PC-9 (cell line): ENCODE measurements at regions not wholly inside any gene's neighbourhood (a gene's known extent, or its start where the extent isn't known, plus 50 kb on each side); places are given as distances from the start of the nearest gene placed in this dataset.

Experiments
- BruUV-seq: library from RNA; stranded (reverse); fragments of 400-500 nt; replicated peaks from 2 replicates; lab custom pipeline; 2021; lab: Mats Ljungman, UMichigan
- CTCF ChIA-PET: fragments of 300-600 bp; sonication (Branson Sonifier 250); formaldehyde crosslinking; loops from one replicate; lab custom pipeline; 2022; ENCODE audit warnings: antibody characterized with exemption; lab: Charles Lee
- POLR2A ChIA-PET: fragments of 300-600 bp; sonication (Branson Sonifier 250); formaldehyde crosslinking; loops from one replicate; lab custom pipeline; 2022; ENCODE audit warnings: antibody characterized with exemption; ENCODE audit not compliant: unreplicated experiment; lab: Charles Lee
- DNase-seq, 2 experiments: peaks; one replicate each; pipeline versions ENCODE4 v3.0.0 to v3.0.0-alpha.2; 2015 to 2022; ENCODE audit warnings: mixed read lengths in 1 of 2
- H2AFZ ChIP-seq: fragments of 200-600 bp; sonication (generic); 2 replicates; pipeline ENCODE4 v1.8.1; 2017; ENCODE audit warnings: antibody characterized with exemption
- H3F3A ChIP-seq: fragments of 200-600 bp; sonication (generic); 2 replicates; pipeline ENCODE4 v1.8.1; 2017; ENCODE audit warnings: antibody characterized with exemption, mild to moderate bottlenecking, low read depth; ENCODE audit not compliant: insufficient read depth
- H3K27ac ChIP-seq: fragments of 200-600 bp; sonication (generic); 2 replicates; pipeline ENCODE4 v1.6.1; 2016; ENCODE audit warnings: mixed run types
- H3K27me3 ChIP-seq: fragments of 200-600 bp; sonication (generic); 2 replicates; pipeline ENCODE4 v1.6.1; 2016; ENCODE audit warnings: low read depth, mixed run types; ENCODE audit not compliant: insufficient read depth
- H3K36me3 ChIP-seq: fragments of 200-600 bp; sonication (generic); 2 replicates; pipeline ENCODE4 v1.6.1; 2016; ENCODE audit warnings: low read depth, mixed run types
- H3K4me1 ChIP-seq: fragments of 200-600 bp; sonication (generic); replicated peaks from 2 replicates; pipeline ENCODE4 v1.6.1; 2016; ENCODE audit warnings: mixed run types; ENCODE audit not compliant: insufficient read depth
- H3K4me2 ChIP-seq: fragments of 200-600 bp; sonication (generic); 2 replicates; pipeline ENCODE4 v1.6.1; 2017; ENCODE audit warnings: mixed run types
- H3K4me3 ChIP-seq: fragments of 200-600 bp; sonication (generic); 2 replicates; pipeline ENCODE4 v1.6.1; 2016; ENCODE audit warnings: mixed run types
- H3K79me2 ChIP-seq: fragments of 200-600 bp; sonication (generic); 2 replicates; pipeline ENCODE4 v1.6.1; 2017; ENCODE audit warnings: low read depth, mixed run types
- H3K9me2 ChIP-seq: fragments of 200-600 bp; sonication (generic); 2 replicates; pipeline ENCODE4 v1.8.1; 2017; ENCODE audit warnings: mild to moderate bottlenecking; ENCODE audit not compliant: insufficient read depth
- H3K9me3 ChIP-seq: fragments of 200-600 bp; sonication (generic); 2 replicates; pipeline ENCODE4 v1.8.1; 2016; ENCODE audit warnings: low read depth; ENCODE audit not compliant: insufficient read depth
- H4K20me1 ChIP-seq: fragments of 200-600 bp; sonication (generic); 2 replicates; pipeline ENCODE4 v1.8.1; 2017; ENCODE audit not compliant: insufficient read depth
- CTCF ChIP-seq: fragments of 200-600 bp; sonication (generic); conservative IDR thresholded peaks from 2 replicates; pipeline ENCODE4 v1.6.1; 2017; ENCODE audit warnings: mixed run types, antibody characterized with exemption, mild to moderate bottlenecking, moderate library complexity
- EZH2 ChIP-seq: fragments of 200-600 bp; sonication (generic); IDR thresholded peaks from 2 replicates; pipeline ENCODE4 v1.8.0; 2017; ENCODE audit warnings: antibody characterized with exemption, low read depth
- intact Hi-C: fragments of 100-400 bp; cut with micrococcal nuclease; formaldehyde crosslinking; loops from one replicate; pipeline ENCODE4 v1.10.0; 2022; ENCODE audit not compliant: unreplicated experiment

GRCh38 chr10:29130190-29130673, 158.6 kb upstream of the LYZL1 start:
- POLR2A ChIA-PET: no interaction called here
- Histone ChIP-seq H3K4me3 (no peak overlapping the region), H2AFZ (no peak overlapping the region), H3K4me2 (no peak overlapping the region), H4K20me1 (no peaks in the 10 kb centered on the region), H3K27me3 (no peaks in the 10 kb centered on the region), H3K9me2 (no peaks in the 10 kb centered on the region), H3F3A (no peaks in the 10 kb centered on the region), H3K36me3 (no peaks in the 10 kb centered on the region), H3K27ac (no peak overlapping the region), H3K4me1 (no peaks in the 10 kb centered on the region), H3K9me3 (no peaks in the 10 kb centered on the region), H3K79me2 (no peaks in the 10 kb centered on the region)
- no TSS peak for BruUV-seq
- CTCF ChIA-PET: interaction anchor here (0.6 kb wide), 2 partner anchors 13 to 225 kb away, joined by 3 read pairs; no protein-coding TSS in a partner anchor
- intact Hi-C loops: loop anchor here (1.0 to 2.0 kb wide), 3 partner anchors 263 to 466 kb away; partner anchors contain the start of gene BAMBI
- peak; percentile 16 to 59 for DNase-seq
- TF ChIP-seq CTCF: peak; percentile 73
- no peak for TF ChIP-seq EZH2

- Histone ChIP-seq H3K27ac (no peak overlapping the region), H3K36me3 (no peaks in the 10 kb centered on the region), H3K79me2 (no peaks in the 10 kb centered on the region), H3K9me2 (no peaks in the 10 kb centered on the region), H3F3A (no peaks in the 10 kb centered on the region), H3K27me3 (no peaks in the 10 kb centered on the region), H3K4me3 (no peak overlapping the region), H4K20me1 (no peaks in the 10 kb centered on the region), H2AFZ (no peak overlapping the region), H3K9me3 (no peaks in the 10 kb centered on the region), H3K4me1 (no peaks in the 10 kb centered on the region), H3K4me2 (no peak overlapping the region)
- DNase-seq: no peak
- BruUV-seq: no TSS peak
- POLR2A ChIA-PET: no interaction called here
- intact Hi-C loops: loop anchor here (2.0 kb wide), 2 partner anchors 261 to 455 kb away; partner anchors contain the start of gene BAMBI
- CTCF ChIA-PET: interaction anchor here (0.7 kb wide), 1 partner anchor 172 kb away, joined by 3 read pairs; no protein-coding TSS in a partner anchor
- TF ChIP-seq CTCF (no peak), EZH2 (no peak)
These were observed 156.8 kb upstream of the LYZL1 start for GRCh38 chr10:29131952-29132547.

GRCh38 chr10:29132551-29133111, 156.2 kb upstream of the LYZL1 start:
- BruUV-seq: no TSS peak
- Histone ChIP-seq H3K4me2 (no peak overlapping the region), H2AFZ (no peak overlapping the region), H3K4me3 (no peak overlapping the region), H3K36me3 (no peaks in the 10 kb centered on the region), H3K27me3 (no peaks in the 10 kb centered on the region), H3K27ac (no peak overlapping the region), H3F3A (no peaks in the 10 kb centered on the region), H3K9me3 (no peaks in the 10 kb centered on the region), H4K20me1 (no peaks in the 10 kb centered on the region), H3K9me2 (no peaks in the 10 kb centered on the region), H3K79me2 (no peaks in the 10 kb centered on the region), H3K4me1 (no peaks in the 10 kb centered on the region)
- no peak for TF ChIP-seq EZH2
- no peak for TF ChIP-seq CTCF
- intact Hi-C loops: no loop called here
- CTCF ChIA-PET: interaction anchor here (0.7 to 1.2 kb wide), 2 partner anchors 171 to 173 kb away, joined by 3 to 4 read pairs; no protein-coding TSS in a partner anchor
- POLR2A ChIA-PET: no interaction called here
- DNase-seq: no peak
